K562 (cell line): ENCODE measurements at regions not wholly inside any gene's neighbourhood (a gene's known extent, or its start where the extent isn't known, plus 50 kb on each side); places are given as distances from the start of the nearest gene placed in this dataset.

ENCODE experiments used
- ATAC-seq: fragments of 200-7000 bp; cut with Tn5 transposase; 3 replicates; pipeline ENCODE4 v1.9.1; 2020; ENCODE audit warnings: moderate library complexity
- BruUV-seq: library from RNA; stranded (reverse); fragments of 400-500 nt; replicated peaks from 2 replicates; lab custom pipeline; 2021; lab: Mats Ljungman, UMichigan
- CTCF ChIA-PET: fragments of 300-600 bp; formaldehyde crosslinking; extraction: SDS; loops from one replicate; lab custom pipeline; 2021; ENCODE audit warnings: low intra/inter-chr PET ratio; lab: Yijun Ruan, JAX
- POLR2A ChIA-PET: fragments of 300-600, 350-650 bp; sonication (Branson Sonifier 250); formaldehyde crosslinking; extraction: SDS; loops from one replicate; lab custom pipeline; 2021; ENCODE audit warnings: antibody characterized with exemption, inconsistent platforms; lab: Yijun Ruan, JAX
- DNase-seq, 4 experiments: peaks; one replicate each; pipeline versions ENCODE4 v3.0.0 to v3.0.0-alpha.2; 2011 to 2018; ENCODE audit warnings: low spot score in 3 of 4, mixed read lengths in 3 of 4; ENCODE audit errors: extremely low read depth in 1 of 4
- FAIRE-seq: peaks from 2 replicates; lab custom pipeline; 2011; peaks lifted over from hg19 to GRCh38; lab: Jason Lieb, UNC
- H2AFZ ChIP-seq: 2 replicates; pipeline ENCODE4 v1.6.0; 2011; ENCODE audit warnings: low read depth, low read length, control low read depth, inconsistent platforms
- H3K27ac ChIP-seq: fragments of 200-600 bp; 3 replicates; pipeline ENCODE4 v1.8.0; 2011; ENCODE audit warnings: low read depth, mild to moderate bottlenecking, control low read depth, inconsistent platforms, low read length, moderate library complexity, mixed read lengths; ENCODE audit errors: extremely low read depth
- H3K27me3 ChIP-seq, 2 experiments: fragments of 300-600 bp in 1 of 2; 2 replicates in 1 of 2; 3 replicates in 1 of 2; pipeline versions ENCODE4 v1.6.0 to v1.8.0; 2011; ENCODE audit warnings: inconsistent platforms in 2 of 2, low read length in 2 of 2, mild to moderate bottlenecking in 1 of 2, mixed read lengths in 1 of 2, moderate library complexity in 1 of 2; ENCODE audit not compliant: control insufficient read depth in 2 of 2, insufficient read depth in 2 of 2
- H3K36me3 ChIP-seq: fragments of 300-600 bp; 3 replicates; pipeline ENCODE4 v1.8.0; 2011; ENCODE audit warnings: mild to moderate bottlenecking, low read length, inconsistent platforms; ENCODE audit not compliant: control insufficient read depth, insufficient read depth
- H3K4me1 ChIP-seq, 2 experiments: fragments of 200-600 bp in 1 of 2; replicated peaks in 1 of 2; 2 replicates in 1 of 2; 3 replicates in 1 of 2; pipeline versions ENCODE4 v1.5.1 to v1.8.0; 2011; ENCODE audit warnings: inconsistent platforms in 2 of 2, low read length in 2 of 2, mild to moderate bottlenecking in 1 of 2, mixed read lengths in 1 of 2, moderate library complexity in 1 of 2; ENCODE audit not compliant: control insufficient read depth in 2 of 2, insufficient read depth in 2 of 2
- H3K4me2 ChIP-seq: 2 replicates; pipeline ENCODE4 v1.6.1; 2011; ENCODE audit warnings: low read length, control low read depth, inconsistent platforms, mixed read lengths; ENCODE audit not compliant: insufficient read depth
- H3K4me3 ChIP-seq: fragments of 200-600 bp; sonication (generic), shearing (Covaris generic); 2 replicates; pipeline ENCODE4 v1.5.1; 2016; ENCODE audit warnings: control low read depth, inconsistent platforms
- H3K79me2 ChIP-seq: fragments of 200-600 bp; 3 replicates; pipeline ENCODE4 v1.8.0; 2011; ENCODE audit warnings: low read length, inconsistent platforms; ENCODE audit not compliant: control insufficient read depth, insufficient read depth
- H3K9ac ChIP-seq, 2 experiments: 2 replicates each; pipeline versions ENCODE4 v1.6.0 to v1.6.1; 2011; ENCODE audit warnings: low read depth in 2 of 2, low read length in 2 of 2, control low read depth in 1 of 2, inconsistent platforms in 1 of 2, mild to moderate bottlenecking in 1 of 2, mixed read lengths in 1 of 2; ENCODE audit not compliant: insufficient read depth in 1 of 2
- H3K9me1 ChIP-seq: one replicate; pipeline ENCODE4 v1.6.0; 2011; ENCODE audit warnings: inconsistent platforms, mild to moderate bottlenecking, low read length, moderate library complexity; ENCODE audit not compliant: control insufficient read depth, insufficient read depth
- H3K9me3 ChIP-seq: replicated peaks from 2 replicates; pipeline ENCODE4 v1.5.1; 2011; ENCODE audit warnings: low read depth, low read length, inconsistent platforms; ENCODE audit not compliant: control insufficient read depth, insufficient read depth
- H4K20me1 ChIP-seq: replicated peaks from 2 replicates; pipeline ENCODE4 v1.6.1; 2011; ENCODE audit warnings: low read length, inconsistent platforms, mixed read lengths; ENCODE audit not compliant: control insufficient read depth, insufficient read depth
- BCOR ChIP-seq: fragments of 450-650 bp; IDR thresholded peaks from 2 replicates; pipeline ENCODE4 v1.6.1; 2016
- BRD9 ChIP-seq: fragments of 450-650 bp; IDR thresholded peaks from 2 replicates; pipeline ENCODE4 v1.6.1; 2018; ENCODE audit warnings: low read depth; ENCODE audit not compliant: partially characterized antibody
- CBFB ChIP-seq: sonication (generic); formaldehyde crosslinking; IDR thresholded peaks from 2 replicates; pipeline ENCODE4 v1.4.0; 2020; ENCODE audit warnings: mild to moderate bottlenecking, missing genetic modification reagents
- FIP1L1 ChIP-seq: fragments of 200-400 bp; formaldehyde crosslinking; IDR thresholded peaks from 2 replicates; pipeline ENCODE4 v1.6.1; 2018; ENCODE audit warnings: mild to moderate bottlenecking, low read depth, low read length; ENCODE audit not compliant: poor library complexity, severe bottlenecking
- JUNB ChIP-seq: fragments of 450-650 bp; formaldehyde crosslinking; conservative IDR thresholded peaks from 2 replicates; pipeline ENCODE4 v1.4.0; 2020; ENCODE audit warnings: mild to moderate bottlenecking
- MXI1 ChIP-seq: IDR thresholded peaks from 2 replicates; pipeline ENCODE4 v1.6.1; 2011; ENCODE audit warnings: low read depth, mild to moderate bottlenecking, improper control_type of control experiment, low read length
- NCOA1 ChIP-seq: fragments of 450-650 bp; IDR thresholded peaks from 2 replicates; pipeline ENCODE4 v1.6.1; 2016; ENCODE audit warnings: low read depth
- SIX5 ChIP-seq, 2 experiments: IDR thresholded peaks; 2 replicates each; pipeline ENCODE4 v1.6.1; 2011; ENCODE audit warnings: low read length in 2 of 2, borderline replicate concordance in 1 of 2, low read depth in 1 of 2, mild to moderate bottlenecking in 1 of 2, moderate library complexity in 1 of 2; ENCODE audit not compliant: insufficient read depth in 1 of 2
- SMARCA4 ChIP-seq: fragments of 450-650 bp; IDR thresholded peaks from 2 replicates; pipeline ENCODE4 v1.6.1; 2016
- STAT5A ChIP-seq: IDR thresholded peaks from 2 replicates; pipeline ENCODE4 v1.6.1; 2012; ENCODE audit warnings: low read length, inconsistent platforms, borderline replicate concordance
- TFAP4 ChIP-seq: sonication (generic); formaldehyde crosslinking; IDR thresholded peaks from 2 replicates; pipeline ENCODE4 v1.8.0; 2022; ENCODE audit warnings: missing genetic modification reagents, mild to moderate bottlenecking, moderate library complexity, borderline replicate concordance
- ZNF280B ChIP-seq: fragments of 250-450 bp; sonication (Bioruptor Pico); IDR thresholded peaks from 2 replicates; pipeline ENCODE4 v1.5.1; 2021; ENCODE audit warnings: mild to moderate bottlenecking
- ZNF717 ChIP-seq: fragments of 250-450 bp; sonication (Bioruptor Pico); IDR thresholded peaks from 2 replicates; pipeline ENCODE4 v1.5.0; 2021
- WGBS: fragments of 100-300 bp; shearing (Covaris generic); methylation state at CpG from one replicate; pipeline ENCODE4 v1.1.6; 2016; ENCODE audit warnings: low coverage, mixed read lengths; ENCODE audit not compliant: insufficient coverage; ENCODE audit errors: missing lambda C conversion rate; 5-methylcytosine and 5-hydroxymethylcytosine counted together
- in situ Hi-C: fragments of 300-500 bp; cut with MboI; formaldehyde crosslinking; loops from 4 replicates; pipeline ENCODE4 v1.15.0; 2018; ENCODE audit warnings: inconsistent platforms, mixed read lengths
- intact Hi-C: fragments of 100-400 bp; cut with micrococcal nuclease; formaldehyde crosslinking; loops from 2 replicates; pipeline ENCODE4 v1.14.2; 2022
- TF ChIP-seq, protein P1 (sequence below): fragments of 250-450 bp; sonication (Bioruptor Pico); IDR thresholded peaks from 2 replicates; pipeline ENCODE4 v1.5.0; 2021; ENCODE audit warnings: mild to moderate bottlenecking, borderline replicate concordance

DNA sequence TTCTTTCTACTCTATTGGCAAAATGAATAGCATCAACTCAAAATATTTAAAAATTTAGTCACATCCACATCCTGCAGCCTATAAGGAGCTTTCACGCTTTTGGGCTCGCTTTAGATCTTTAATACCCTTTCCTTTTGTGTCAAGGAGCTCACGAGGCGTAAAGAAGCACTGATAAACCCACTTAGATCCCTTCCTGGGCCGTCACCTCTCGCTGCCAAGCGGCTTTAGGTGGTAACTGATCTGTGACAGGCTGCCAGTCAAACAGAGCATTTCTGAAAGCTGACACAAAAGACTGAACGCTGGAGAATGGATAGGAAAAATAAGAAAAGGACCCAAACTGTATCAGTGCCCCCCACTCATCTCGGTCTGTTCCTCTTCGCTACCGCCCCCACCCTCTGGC lies 385.7 kb upstream of the MMS22L start (continued):
- TF ChIP-seq, protein P1, sequence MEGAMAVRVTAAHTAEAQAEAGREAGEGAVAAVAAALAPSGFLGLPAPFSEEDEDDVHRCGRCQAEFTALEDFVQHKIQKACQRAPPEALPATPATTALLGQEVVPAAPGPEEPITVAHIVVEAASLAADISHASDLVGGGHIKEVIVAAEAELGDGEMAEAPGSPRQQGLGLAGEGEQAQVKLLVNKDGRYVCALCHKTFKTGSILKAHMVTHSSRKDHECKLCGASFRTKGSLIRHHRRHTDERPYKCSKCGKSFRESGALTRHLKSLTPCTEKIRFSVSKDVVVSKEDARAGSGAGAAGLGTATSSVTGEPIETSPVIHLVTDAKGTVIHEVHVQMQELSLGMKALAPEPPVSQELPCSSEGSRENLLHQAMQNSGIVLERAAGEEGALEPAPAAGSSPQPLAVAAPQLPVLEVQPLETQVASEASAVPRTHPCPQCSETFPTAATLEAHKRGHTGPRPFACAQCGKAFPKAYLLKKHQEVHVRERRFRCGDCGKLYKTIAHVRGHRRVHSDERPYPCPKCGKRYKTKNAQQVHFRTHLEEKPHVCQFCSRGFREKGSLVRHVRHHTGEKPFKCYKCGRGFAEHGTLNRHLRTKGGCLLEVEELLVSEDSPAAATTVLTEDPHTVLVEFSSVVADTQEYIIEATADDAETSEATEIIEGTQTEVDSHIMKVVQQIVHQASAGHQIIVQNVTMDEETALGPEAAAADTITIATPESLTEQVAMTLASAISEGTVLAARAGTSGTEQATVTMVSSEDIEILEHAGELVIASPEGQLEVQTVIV (CRISPR knock-in tag): no peak
- no peak for TF ChIP-seq STAT5A

GRCh38 chr6:97669191-97670031 lies 386.4 kb upstream of the MMS22L start:
- Histone ChIP-seq H3K9ac (no peak overlapping the region), H3K79me2 (no peaks in the 10 kb centered on the region), H3K27me3 (no peaks in the 10 kb centered on the region), H3K9me3 (no peaks in the 10 kb centered on the region), H3K4me2 (no peak overlapping the region), H2AFZ (no peak overlapping the region), H3K27ac (no peak overlapping the region), H3K36me3 (no peaks in the 10 kb centered on the region), H3K9me1 (no peaks in the 10 kb centered on the region), H3K4me1 (no peaks in the 10 kb centered on the region), H3K4me3 (no peak overlapping the region), H4K20me1 (no peaks in the 10 kb centered on the region)
- TF ChIP-seq BCOR (no peak), SIX5 (IDR thresholded peaks at IDR 0.05; ENCODE audit: borderline replicate concordance in 1 of 2, insufficient read depth in 1 of 2, low read depth in 1 of 2, low read length in 2 of 2) (no peak), BRD9 (no peak), TFAP4 (CRISPR knock-in tag) (no peak), MXI1 (no peak), JUNB (no peak), ZNF717 (CRISPR knock-in tag) (no peak), SMARCA4 (no peak), CBFB (CRISPR knock-in tag) (no peak), ZNF280B (CRISPR knock-in tag) (no peak), FIP1L1 (no peak), NCOA1 (no peak)
- ChIA-PET POLR2A (no interaction called here), CTCF (no interaction called here)
- intact Hi-C loops (no loop called here), in situ Hi-C loops (no loop called here)
- no peak for ATAC-seq
- no TSS peak for BruUV-seq
- no peak for DNase-seq
- no peak for FAIRE-seq
- WGBS: under 1% methylated on average over 11 of the region's 15 CpGs
